ENCODE measurements at regions not wholly inside any gene's neighbourhood (a gene's known extent, or its start where the extent isn't known, plus 50 kb on each side); places are given as distances from the start of the nearest gene placed in this dataset.

GRCh38 chr10:78478919-78479318 is 445.3 kb downstream of the RPS24 start:
- TF ChIP-seq CTCF (IDR thresholded peaks at IDR 0.05; ENCODE audit: unreplicated experiment): no peak
- Mint-ChIP-seq H3K9me3 (ENCODE audit: unreplicated experiment) (no peaks in the 10 kb centered on the region), H3K36me3 (ENCODE audit: insufficient read depth, unreplicated experiment) (no peaks in the 10 kb centered on the region), H3K27me3 (ENCODE audit: insufficient read depth, unreplicated experiment) (peaks cover 98% of the 10 kb centered on the region), H3K4me3 (ENCODE audit: unreplicated experiment) (no peak overlapping the region), H3K4me1 (ENCODE audit: insufficient read depth, unreplicated experiment) (no peaks in the 10 kb centered on the region), H3K27ac (ENCODE audit: low read depth, unreplicated experiment) (no peak overlapping the region)
- DNase-seq (ENCODE audit: unreplicated experiment): no peak
- ChIA-PET CTCF (interaction anchor here (0.6 kb wide), 1 partner anchor 109 kb away, joined by 3 read pairs; no protein-coding TSS in a partner anchor), POLR2A (no interaction called here)
- intact Hi-C loops (cut with micrococcal nuclease): no loop called here
- BruUV-seq (replicated peaks): no TSS peak

GRCh38 chr10:78479467-78479866 is 445.8 kb downstream of the RPS24 start:
- ChIA-PET POLR2A (no interaction called here), CTCF (no interaction called here)
- Mint-ChIP-seq H3K9me3 (ENCODE audit: unreplicated experiment) (no peaks in the 10 kb centered on the region), H3K27me3 (ENCODE audit: insufficient read depth, unreplicated experiment) (peaks cover 98% of the 10 kb centered on the region), H3K4me3 (ENCODE audit: unreplicated experiment) (no peak overlapping the region), H3K27ac (ENCODE audit: low read depth, unreplicated experiment) (no peak overlapping the region), H3K36me3 (ENCODE audit: insufficient read depth, unreplicated experiment) (no peaks in the 10 kb centered on the region), H3K4me1 (ENCODE audit: insufficient read depth, unreplicated experiment) (no peaks in the 10 kb centered on the region)
- no peak for DNase-seq (ENCODE audit: unreplicated experiment)
- intact Hi-C loops (cut with micrococcal nuclease): no loop called here
- no peak for TF ChIP-seq CTCF (IDR thresholded peaks at IDR 0.05; ENCODE audit: unreplicated experiment)
- no TSS peak for BruUV-seq (replicated peaks)

DNA sequence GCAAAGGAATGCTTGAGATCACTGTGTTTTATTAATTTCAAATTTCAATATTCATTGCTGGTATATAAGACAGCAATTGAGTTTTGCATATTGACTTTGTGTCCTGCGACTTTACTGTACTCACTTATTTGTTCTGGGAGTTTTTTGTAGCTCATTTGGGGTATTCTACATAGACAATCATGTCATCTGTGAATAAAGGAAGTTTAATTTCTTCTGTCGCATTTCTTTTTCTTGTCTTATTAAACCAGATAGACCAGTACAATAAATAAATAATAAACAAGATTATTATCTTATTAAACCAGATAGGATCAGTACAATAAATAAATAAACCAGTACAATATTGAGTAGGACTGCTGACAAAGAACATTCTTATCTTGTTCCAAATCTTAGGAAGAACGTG is 448.2 kb downstream of the RPS24 start:
- ChIA-PET POLR2A (no interaction called here), CTCF (no interaction called here)
- no peak overlapping the region for H3K4me3 Mint-ChIP-seq (ENCODE audit: unreplicated experiment)
- no peaks in the 10 kb centered on the region for H3K4me1 Mint-ChIP-seq (ENCODE audit: insufficient read depth, unreplicated experiment)
- peaks cover 98% of the 10 kb centered on the region for H3K27me3 Mint-ChIP-seq (ENCODE audit: insufficient read depth, unreplicated experiment)
- H3K36me3 Mint-ChIP-seq (ENCODE audit: insufficient read depth, unreplicated experiment): no peaks in the 10 kb centered on the region
- no TSS peak for BruUV-seq (replicated peaks)
- DNase-seq (ENCODE audit: unreplicated experiment): no peak
- intact Hi-C loops (cut with micrococcal nuclease): no loop called here
- no peaks in the 10 kb centered on the region for H3K9me3 Mint-ChIP-seq (ENCODE audit: unreplicated experiment)
- H3K27ac Mint-ChIP-seq (ENCODE audit: low read depth, unreplicated experiment): no peak overlapping the region
- no peak for TF ChIP-seq CTCF (IDR thresholded peaks at IDR 0.05; ENCODE audit: unreplicated experiment)

GRCh38 chr10:78483641-78484040 is 450.0 kb downstream of the RPS24 start:
- H3K36me3 Mint-ChIP-seq (ENCODE audit: insufficient read depth, unreplicated experiment): no peaks in the 10 kb centered on the region
- no peaks in the 10 kb centered on the region for H3K4me1 Mint-ChIP-seq (ENCODE audit: insufficient read depth, unreplicated experiment)
- DNase-seq (ENCODE audit: unreplicated experiment): no peak
- no TSS peak for BruUV-seq (replicated peaks)
- intact Hi-C loops (cut with micrococcal nuclease): no loop called here
- H3K27me3 Mint-ChIP-seq (ENCODE audit: insufficient read depth, unreplicated experiment): peaks cover 97% of the 10 kb centered on the region
- H3K4me3 Mint-ChIP-seq (ENCODE audit: unreplicated experiment): no peak overlapping the region
- ChIA-PET CTCF (no interaction called here), POLR2A (no interaction called here)
- TF ChIP-seq CTCF (IDR thresholded peaks at IDR 0.05; ENCODE audit: unreplicated experiment): no peak
- H3K9me3 Mint-ChIP-seq (ENCODE audit: unreplicated experiment): no peaks in the 10 kb centered on the region
- H3K27ac Mint-ChIP-seq (ENCODE audit: low read depth, unreplicated experiment): no peak overlapping the region

Data from MCF 10A (cell line).